HG03159 (cell line): ENCODE measurements at regions not wholly inside any gene's neighbourhood (a gene's known extent, or its start where the extent isn't known, plus 50 kb on each side); places are given as distances from the start of the nearest gene placed in this dataset.

Experiments used
- ATAC-seq: cut with Tn5 transposase; IDR thresholded peaks from one replicate; pipeline ENCODE4 v1.9.1; 2021; ENCODE audit warnings: mild to moderate bottlenecking, moderate library complexity; ENCODE audit not compliant: unreplicated experiment

GRCh38 chr20:17795003-17795402, 95.2 kb downstream of the BANF2 start:
- no peak for ATAC-seq

GRCh38 chr20:17794400-17794799, 94.6 kb downstream of the BANF2 start:
- no peak for ATAC-seq

GRCh38 chr20:17793986-17794385, 94.2 kb downstream of the BANF2 start:
- no peak for ATAC-seq

GRCh38 chr20:17790296-17790695, 90.5 kb downstream of the BANF2 start:
- no peak for ATAC-seq

GRCh38 chr20:17787816-17788215, 88.0 kb downstream of the BANF2 start:
- ATAC-seq, result no peak

- no peak for ATAC-seq
Measured at GRCh38 chr20:17786221-17786718, 86.5 kb downstream of the BANF2 start.
